WTC11 (cell line): ENCODE measurements at regions not wholly inside any gene's neighbourhood (a gene's known extent, or its start where the extent isn't known, plus 50 kb on each side); places are given as distances from the start of the nearest gene placed in this dataset.

ENCODE experiments used
- ATAC-seq: fragments of 200-7000 bp; cut with Tn5 transposase; 2 replicates; pipeline ENCODE4 v1.10.0; 2021; ENCODE audit warnings: mild to moderate bottlenecking, moderate library complexity
- CTCF ChIA-PET: fragments of 300-600 bp; sonication (Branson Sonifier 250); formaldehyde crosslinking; loops from one replicate; lab custom pipeline; 2021; ENCODE audit warnings: antibody characterized with exemption; lab: Charles Lee
- POLR2A ChIA-PET: fragments of 350-600 bp; sonication (Branson Sonifier 250); formaldehyde crosslinking; loops from one replicate; lab custom pipeline; 2021; ENCODE audit warnings: antibody characterized with exemption; lab: Charles Lee
- DNase-seq: peaks from one replicate; pipeline ENCODE4 v3.0.0; 2021; ENCODE audit warnings: low spot score
- H3K27ac Mint-ChIP-seq: 2 replicates; pipeline ENCODE4 v1.8.0; 2021; ENCODE audit warnings: mixed read lengths
- H3K27me3 Mint-ChIP-seq: 2 replicates; pipeline ENCODE4 v1.8.0; 2021; ENCODE audit warnings: low read depth, mild to moderate bottlenecking, moderate library complexity, mixed read lengths
- H3K36me3 Mint-ChIP-seq: 2 replicates; pipeline ENCODE4 v1.8.0; 2021; ENCODE audit warnings: mixed read lengths
- H3K4me1 Mint-ChIP-seq: 2 replicates; pipeline ENCODE4 v1.8.0; 2022; ENCODE audit warnings: mixed read lengths
- H3K4me3 Mint-ChIP-seq: 2 replicates; pipeline ENCODE4 v1.8.0; 2021; ENCODE audit warnings: mild to moderate bottlenecking, moderate library complexity, mixed read lengths
- H3K9me3 Mint-ChIP-seq: 2 replicates; pipeline ENCODE4 v1.8.0; 2021; ENCODE audit warnings: mixed read lengths
- ARID4B ChIP-seq: sonication (generic); formaldehyde crosslinking; IDR thresholded peaks from 2 replicates; pipeline ENCODE4 v1.8.0; 2023; ENCODE audit warnings: missing genetic modification reagents, mild to moderate bottlenecking, borderline replicate concordance
- ATF2 ChIP-seq: sonication (generic); formaldehyde crosslinking; IDR thresholded peaks from 2 replicates; pipeline ENCODE4 v1.8.1; 2022; ENCODE audit warnings: low read depth, missing genetic modification reagents, borderline replicate concordance
- CBFB ChIP-seq: sonication (generic); formaldehyde crosslinking; IDR thresholded peaks from 2 replicates; pipeline ENCODE4 v1.8.1; 2022; ENCODE audit warnings: mild to moderate bottlenecking, low read depth, missing genetic modification reagents
- CREB1 ChIP-seq: sonication (generic); formaldehyde crosslinking; IDR thresholded peaks from 2 replicates; pipeline ENCODE4 v1.8.0; 2023; ENCODE audit warnings: mild to moderate bottlenecking, missing genetic modification reagents
- E2F4 ChIP-seq: sonication (generic); formaldehyde crosslinking; IDR thresholded peaks from 2 replicates; pipeline ENCODE4 v1.8.1; 2022; ENCODE audit warnings: low read depth, mild to moderate bottlenecking, moderate library complexity, missing genetic modification reagents, borderline replicate concordance
- ERG ChIP-seq: fragments of 250-450 bp; sonication (Bioruptor Pico); IDR thresholded peaks from 2 replicates; pipeline ENCODE4 v1.8.0; 2021; ENCODE audit warnings: mild to moderate bottlenecking
- FOXP1 ChIP-seq: sonication (generic); formaldehyde crosslinking; IDR thresholded peaks from 2 replicates; pipeline ENCODE4 v1.8.0; 2022; ENCODE audit warnings: missing genetic modification reagents, mild to moderate bottlenecking, moderate library complexity, borderline replicate concordance
- FOXP4 ChIP-seq: sonication (generic); formaldehyde crosslinking; IDR thresholded peaks from 2 replicates; pipeline ENCODE4 v1.8.0; 2022; ENCODE audit warnings: mild to moderate bottlenecking, missing genetic modification reagents
- HMGA2 ChIP-seq: fragments of 250-450 bp; sonication (Bioruptor Pico); IDR thresholded peaks from 2 replicates; pipeline ENCODE4 v1.4.0; 2021; ENCODE audit warnings: mild to moderate bottlenecking, moderate library complexity
- JAZF1 ChIP-seq: fragments of 250-450 bp; sonication (Bioruptor Pico); IDR thresholded peaks from 2 replicates; pipeline ENCODE4 v1.9.0; 2021; ENCODE audit warnings: moderate library complexity, mild to moderate bottlenecking, inconsistent platforms
- PREB ChIP-seq: sonication (generic); formaldehyde crosslinking; IDR thresholded peaks from 2 replicates; pipeline ENCODE4 v1.8.1; 2022; ENCODE audit warnings: mild to moderate bottlenecking, missing genetic modification reagents, moderate library complexity, borderline replicate concordance
- RORB ChIP-seq: fragments of 250-450 bp; sonication (Bioruptor Pico); IDR thresholded peaks from 2 replicates; pipeline ENCODE4 v1.9.0; 2021; ENCODE audit warnings: mild to moderate bottlenecking
- SMAD4 ChIP-seq: sonication (generic); formaldehyde crosslinking; IDR thresholded peaks from 2 replicates; pipeline ENCODE4 v1.8.0; 2022; ENCODE audit warnings: mild to moderate bottlenecking, missing genetic modification reagents
- SOX15 ChIP-seq: fragments of 250-450 bp; sonication (Bioruptor Pico); IDR thresholded peaks from 2 replicates; pipeline ENCODE4 v1.9.0; 2021; ENCODE audit warnings: mild to moderate bottlenecking
- TEAD1 ChIP-seq: sonication (generic); formaldehyde crosslinking; IDR thresholded peaks from 2 replicates; pipeline ENCODE4 v1.8.0; 2022; ENCODE audit warnings: mild to moderate bottlenecking, missing genetic modification reagents
- ZBTB43 ChIP-seq: sonication (generic); formaldehyde crosslinking; IDR thresholded peaks from 2 replicates; pipeline ENCODE4 v1.8.1; 2023; ENCODE audit warnings: mild to moderate bottlenecking, missing genetic modification reagents
- TF ChIP-seq, protein P1 (sequence below): fragments of 250-450 bp; sonication (Bioruptor Pico); conservative IDR thresholded peaks from 2 replicates; pipeline ENCODE4 v1.9.0; 2021; ENCODE audit warnings: mild to moderate bottlenecking
- TF ChIP-seq, protein P2 (sequence below): fragments of 250-450 bp; sonication (Bioruptor Pico); IDR thresholded peaks from 2 replicates; pipeline ENCODE4 v2.1.2; 2022; ENCODE audit warnings: mild to moderate bottlenecking, moderate library complexity
- TF ChIP-seq, protein P3 (sequence below): fragments of 200-600 bp; IDR thresholded peaks from 2 replicates; pipeline ENCODE4 v1.8.0; 2022; ENCODE audit warnings: antibody characterized with exemption

GRCh38 chr15:31845791-31846190 is 184.5 kb upstream of the CHRNA7 start:
- Mint-ChIP-seq H3K36me3 (peaks cover 5% of the 10 kb centered on the region; the same call in 1 of the 2 replicates), H3K4me1 (no peaks in the 10 kb centered on the region), H3K4me3 (no peak overlapping the region), H3K9me3 (peaks cover 17% of the 10 kb centered on the region), H3K27ac (no peak overlapping the region), H3K27me3 (no peaks in the 10 kb centered on the region; the same call in 1 of the 2 replicates)
- CTCF ChIA-PET = no interaction called here
- ATAC-seq = no peak
- POLR2A ChIA-PET = no interaction called here
- DNase-seq = no peak
- TF ChIP-seq FOXP1 (CRISPR knock-in tag) (no peak), CBFB (CRISPR knock-in tag) (no peak), RORB (no peak), ZBTB43 (CRISPR knock-in tag) (no peak), ERG (CRISPR knock-in tag) (no peak), TEAD1 (no peak), PREB (no peak), ATF2 (CRISPR knock-in tag) (no peak), E2F4 (CRISPR knock-in tag) (no peak), ARID4B (CRISPR knock-in tag) (no peak), FOXP4 (CRISPR knock-in tag) (no peak), SMAD4 (CRISPR knock-in tag) (no peak), CREB1 (CRISPR knock-in tag) (no peak), JAZF1 (no peak), SOX15 (CRISPR knock-in tag) (no peak), HMGA2 (CRISPR knock-in tag) (no peak)
- TF ChIP-seq, protein P1, sequence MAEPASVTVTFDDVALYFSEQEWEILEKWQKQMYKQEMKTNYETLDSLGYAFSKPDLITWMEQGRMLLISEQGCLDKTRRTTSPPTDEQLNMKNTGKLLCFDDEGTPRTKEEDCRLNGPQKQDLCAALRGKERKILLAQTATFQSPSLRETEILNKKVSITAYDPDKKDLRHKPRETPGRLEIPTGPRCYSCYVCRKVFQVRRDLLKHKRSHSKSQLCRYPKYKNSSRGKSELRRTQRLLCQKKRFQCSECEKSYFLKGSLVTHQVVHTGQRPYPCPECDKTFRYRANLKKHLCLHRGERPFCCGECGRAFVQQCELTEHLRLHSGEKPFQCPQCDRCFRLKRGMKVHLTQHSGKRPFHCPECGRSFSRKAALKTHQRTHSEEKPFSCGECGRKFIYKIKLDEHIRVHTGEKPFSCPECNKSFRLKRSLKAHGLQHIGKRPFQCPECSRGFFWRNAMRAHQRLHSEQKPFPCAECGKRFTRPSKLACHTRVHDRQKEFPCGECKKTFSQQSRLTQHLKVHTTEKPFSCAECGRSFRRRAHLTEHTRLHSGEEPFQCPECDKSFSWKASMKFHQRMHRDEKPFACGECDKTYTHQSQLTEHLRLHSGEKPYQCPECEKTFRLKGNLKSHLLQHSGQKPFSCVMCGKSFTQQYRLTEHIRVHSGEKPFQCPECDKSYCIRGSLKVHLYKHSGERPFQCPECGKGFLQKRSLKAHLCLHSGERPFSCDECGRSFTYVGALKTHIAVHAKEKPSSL (CRISPR knock-in tag) = no peak
- TF ChIP-seq, protein P2, sequence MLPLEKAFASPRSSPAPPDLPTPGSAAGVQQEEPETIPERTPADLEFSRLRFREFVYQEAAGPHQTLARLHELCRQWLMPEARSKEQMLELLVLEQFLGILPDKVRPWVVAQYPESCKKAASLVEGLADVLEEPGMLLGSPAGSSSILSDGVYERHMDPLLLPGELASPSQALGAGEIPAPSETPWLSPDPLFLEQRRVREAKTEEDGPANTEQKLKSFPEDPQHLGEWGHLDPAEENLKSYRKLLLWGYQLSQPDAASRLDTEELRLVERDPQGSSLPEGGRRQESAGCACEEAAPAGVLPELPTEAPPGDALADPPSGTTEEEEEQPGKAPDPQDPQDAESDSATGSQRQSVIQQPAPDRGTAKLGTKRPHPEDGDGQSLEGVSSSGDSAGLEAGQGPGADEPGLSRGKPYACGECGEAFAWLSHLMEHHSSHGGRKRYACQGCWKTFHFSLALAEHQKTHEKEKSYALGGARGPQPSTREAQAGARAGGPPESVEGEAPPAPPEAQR (CRISPR knock-in tag) = no peak
- TF ChIP-seq, protein P3, sequence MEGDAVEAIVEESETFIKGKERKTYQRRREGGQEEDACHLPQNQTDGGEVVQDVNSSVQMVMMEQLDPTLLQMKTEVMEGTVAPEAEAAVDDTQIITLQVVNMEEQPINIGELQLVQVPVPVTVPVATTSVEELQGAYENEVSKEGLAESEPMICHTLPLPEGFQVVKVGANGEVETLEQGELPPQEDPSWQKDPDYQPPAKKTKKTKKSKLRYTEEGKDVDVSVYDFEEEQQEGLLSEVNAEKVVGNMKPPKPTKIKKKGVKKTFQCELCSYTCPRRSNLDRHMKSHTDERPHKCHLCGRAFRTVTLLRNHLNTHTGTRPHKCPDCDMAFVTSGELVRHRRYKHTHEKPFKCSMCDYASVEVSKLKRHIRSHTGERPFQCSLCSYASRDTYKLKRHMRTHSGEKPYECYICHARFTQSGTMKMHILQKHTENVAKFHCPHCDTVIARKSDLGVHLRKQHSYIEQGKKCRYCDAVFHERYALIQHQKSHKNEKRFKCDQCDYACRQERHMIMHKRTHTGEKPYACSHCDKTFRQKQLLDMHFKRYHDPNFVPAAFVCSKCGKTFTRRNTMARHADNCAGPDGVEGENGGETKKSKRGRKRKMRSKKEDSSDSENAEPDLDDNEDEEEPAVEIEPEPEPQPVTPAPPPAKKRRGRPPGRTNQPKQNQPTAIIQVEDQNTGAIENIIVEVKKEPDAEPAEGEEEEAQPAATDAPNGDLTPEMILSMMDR = no peak
